Daoy (cell line): ENCODE measurements at regions not wholly inside any gene's neighbourhood (a gene's known extent, or its start where the extent isn't known, plus 50 kb on each side); places are given as distances from the start of the nearest gene placed in this dataset.

ENCODE experiments used
- DNase-seq: peaks from one replicate; pipeline ENCODE4 v3.0.0-alpha.2; 2015; ENCODE audit warnings: low read depth

GRCh38 chr21:37967036-37967435 is 50.8 kb upstream of the KCNJ6 start:
- DNase-seq = no peak

DNA sequence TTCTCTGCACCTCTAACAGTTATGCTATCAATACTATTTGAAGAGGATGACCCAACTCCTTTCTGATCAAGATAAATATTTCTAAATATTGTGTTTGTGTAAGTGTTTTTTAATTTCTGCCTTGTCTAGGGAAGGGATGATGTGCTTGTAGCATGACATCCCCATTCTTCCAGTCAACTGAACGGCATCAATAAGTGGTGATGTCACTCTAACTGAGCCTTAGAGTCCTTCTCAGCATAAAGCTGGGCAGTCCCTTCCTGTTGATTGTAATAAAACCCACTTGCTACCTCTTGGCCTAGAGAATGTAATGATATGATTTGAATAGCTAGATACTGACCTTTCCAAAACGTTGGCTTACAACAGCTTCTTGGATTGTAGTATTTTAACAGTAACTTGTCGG is 52.5 kb upstream of the KCNJ6 start:
- no peak for DNase-seq

- DNase-seq = no peak
Measured at GRCh38 chr21:37970548-37970947, 54.3 kb upstream of the KCNJ6 start.

- DNase-seq = no peak
Measured at GRCh38 chr21:37971390-37971950, 55.2 kb upstream of the KCNJ6 start.

- DNase-seq = peak; percentile 66
Measured at GRCh38 chr21:37974081-37974480, 57.8 kb upstream of the KCNJ6 start.

DNA sequence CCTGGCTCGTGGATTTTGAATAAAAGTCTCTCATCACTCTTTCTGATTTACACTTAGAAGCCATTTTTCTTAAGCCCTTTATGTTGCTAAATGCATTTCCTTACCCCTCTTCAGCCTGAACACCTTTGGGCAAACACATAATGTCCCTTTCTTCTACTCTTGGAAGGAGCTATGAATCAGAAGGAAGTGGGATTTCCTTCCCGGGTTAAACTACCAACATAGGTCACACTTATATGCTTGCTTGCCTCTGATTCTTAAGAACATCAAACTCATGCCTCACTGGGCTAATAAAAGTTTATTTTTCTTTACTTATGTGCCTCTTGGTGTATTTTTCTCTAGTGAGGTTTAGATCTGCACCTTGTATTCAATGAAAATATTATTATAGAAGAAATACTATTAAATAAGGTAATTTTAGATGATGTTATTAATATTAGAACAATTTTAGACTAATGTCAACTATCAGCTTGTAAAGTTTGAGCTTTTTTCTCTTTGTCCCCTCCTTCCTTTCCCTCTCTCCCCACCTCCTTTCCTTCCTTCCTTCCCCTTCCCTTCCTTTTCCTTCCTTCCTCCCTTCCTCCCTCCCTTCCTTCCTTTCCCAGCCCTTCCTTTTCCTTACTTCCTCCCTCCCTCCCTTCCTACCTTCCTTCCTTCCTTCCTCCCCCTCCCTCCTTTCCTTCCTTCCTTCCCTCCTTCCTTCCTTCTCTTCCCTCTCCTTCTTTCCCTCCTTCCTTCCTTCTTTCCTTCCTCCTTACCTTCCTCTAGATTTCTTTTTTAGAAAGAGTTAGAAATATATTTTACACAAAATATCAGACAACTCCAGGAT is 66.5 kb upstream of the KCNJ6 start:
- no peak for DNase-seq

DNA sequence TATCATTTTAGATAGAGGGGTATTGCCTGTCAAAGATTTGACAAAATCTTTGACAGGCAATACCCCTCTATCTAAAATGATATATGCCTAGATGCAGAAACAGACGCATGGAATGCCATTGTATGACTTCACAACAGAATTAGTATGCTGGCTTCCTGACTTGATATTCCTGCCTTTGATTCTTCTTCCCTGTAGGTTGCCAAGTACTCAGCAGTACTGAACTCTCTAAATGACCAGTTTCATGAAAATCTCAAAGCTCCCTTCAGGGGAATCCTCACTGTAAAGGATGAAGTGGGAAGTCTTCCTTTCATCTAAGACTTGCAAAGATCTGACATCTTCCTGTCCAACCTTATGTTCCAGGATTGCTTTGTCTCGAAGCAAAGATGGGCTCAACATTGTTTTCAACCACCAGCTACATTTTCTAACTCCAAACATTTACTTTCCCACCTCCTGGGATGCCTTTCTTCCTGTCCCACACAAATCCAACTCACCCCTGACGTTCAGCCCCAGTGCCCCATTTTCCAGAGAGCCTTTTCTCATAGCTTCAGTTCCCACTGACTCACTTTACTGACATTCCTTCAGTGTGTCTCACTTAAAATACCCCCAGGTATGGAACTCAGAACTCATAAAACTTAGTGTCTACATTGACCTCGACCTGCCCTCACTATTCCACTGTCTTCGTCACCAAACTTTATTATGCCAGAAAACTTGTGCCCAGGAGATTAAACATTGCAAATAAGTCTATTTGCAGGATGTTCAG is 67.3 kb upstream of the KCNJ6 start:
- peak; percentile 84 for DNase-seq

DNA sequence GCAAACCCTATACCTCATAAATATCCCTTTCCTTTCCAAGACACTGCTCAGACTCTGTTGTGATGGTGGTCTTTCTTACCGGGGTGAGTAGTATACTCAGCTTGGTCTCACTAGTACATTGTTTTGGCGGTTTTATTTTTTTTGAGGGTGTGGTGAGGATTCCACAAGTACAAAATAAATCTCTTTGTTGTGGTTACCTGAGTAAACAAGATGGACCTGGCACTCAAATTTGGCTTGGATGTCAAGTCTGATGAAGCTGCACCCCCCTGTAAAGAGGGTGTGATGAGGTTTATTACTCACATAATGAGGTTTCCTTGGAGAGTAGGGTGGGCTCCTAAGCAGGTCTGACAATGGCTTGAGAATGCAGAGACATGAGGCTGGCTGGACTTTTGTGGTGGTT is 68.2 kb upstream of the KCNJ6 start:
- peak; percentile 47 for DNase-seq

DNA sequence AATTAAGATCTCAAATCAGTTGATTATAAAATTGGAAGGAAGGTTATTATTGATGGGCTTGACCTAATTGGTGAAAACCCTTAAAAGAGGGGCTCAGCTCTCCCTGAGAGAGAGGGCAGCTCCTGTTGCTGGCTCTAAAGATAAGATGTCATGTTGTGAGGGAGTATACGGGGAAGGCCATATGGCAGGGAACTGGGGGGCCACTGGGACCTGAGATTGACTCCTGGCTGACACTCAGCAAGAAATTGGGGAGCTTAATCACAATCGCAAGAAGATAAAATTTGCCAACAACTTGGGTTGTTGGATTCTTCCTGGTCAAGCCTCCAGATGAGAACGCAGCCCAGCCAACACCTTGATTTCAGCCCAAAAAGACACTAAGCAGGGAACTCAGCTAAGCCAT is 69.7 kb upstream of the KCNJ6 start:
- no peak for DNase-seq

DNA sequence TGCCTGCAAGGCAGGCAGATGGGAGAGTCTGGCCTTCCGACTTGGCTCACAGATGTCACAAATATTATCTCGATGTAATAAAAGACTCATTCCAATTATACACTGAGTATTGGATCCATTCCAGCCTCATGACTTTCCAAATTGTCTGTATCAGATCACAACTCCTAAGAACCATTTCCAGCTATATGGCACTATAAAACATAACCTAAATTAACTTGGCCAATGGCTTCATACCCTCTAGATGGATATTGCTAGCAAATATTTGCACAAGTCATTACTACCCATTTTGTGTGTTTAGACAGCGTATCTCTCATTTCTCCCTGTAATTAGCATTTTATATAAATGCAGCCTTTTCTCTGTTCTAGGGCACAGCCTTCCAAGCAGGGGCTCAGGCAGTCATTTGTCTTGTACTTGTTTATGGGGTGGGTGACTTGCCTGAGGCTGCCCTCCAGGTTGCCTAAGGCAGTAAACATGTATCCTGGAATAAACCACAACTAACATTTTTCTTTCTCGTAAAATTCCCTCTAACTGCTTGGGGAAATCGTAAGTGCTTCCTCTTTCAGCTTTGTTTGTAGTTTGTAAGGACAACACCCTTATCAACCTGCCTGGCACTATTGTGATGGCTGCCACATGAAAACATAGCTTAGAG is 70.6 kb upstream of the KCNJ6 start:
- DNase-seq = no peak

- DNase-seq = no peak
Measured at GRCh38 chr21:37987668-37988067, 71.4 kb upstream of the KCNJ6 start.

- no peak for DNase-seq
Measured at GRCh38 chr21:37993071-37993470, 76.8 kb upstream of the KCNJ6 start.

- DNase-seq = no peak
Measured at GRCh38 chr21:37994211-37994610, 78.0 kb upstream of the KCNJ6 start.

DNA sequence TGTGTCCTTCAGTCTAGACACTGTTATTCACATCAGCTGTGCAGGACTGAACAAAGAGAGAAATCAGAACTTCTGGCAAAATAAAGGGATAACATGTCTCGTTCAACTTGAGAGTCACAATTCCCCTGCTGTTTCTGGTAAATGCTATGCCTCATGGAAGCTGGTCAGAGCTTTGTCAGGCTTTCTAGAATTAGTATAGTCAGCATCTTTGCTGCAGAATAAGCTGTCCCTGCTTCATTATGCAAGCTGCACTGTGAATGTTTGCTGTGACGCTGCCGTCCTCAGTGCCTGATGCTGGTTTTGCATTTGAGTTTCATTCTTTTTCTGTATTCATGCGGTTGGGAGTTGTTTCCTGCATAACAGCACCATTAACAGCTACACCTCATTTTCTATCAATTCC is 96.4 kb upstream of the KCNJ6 start:
- no peak for DNase-seq

DNA sequence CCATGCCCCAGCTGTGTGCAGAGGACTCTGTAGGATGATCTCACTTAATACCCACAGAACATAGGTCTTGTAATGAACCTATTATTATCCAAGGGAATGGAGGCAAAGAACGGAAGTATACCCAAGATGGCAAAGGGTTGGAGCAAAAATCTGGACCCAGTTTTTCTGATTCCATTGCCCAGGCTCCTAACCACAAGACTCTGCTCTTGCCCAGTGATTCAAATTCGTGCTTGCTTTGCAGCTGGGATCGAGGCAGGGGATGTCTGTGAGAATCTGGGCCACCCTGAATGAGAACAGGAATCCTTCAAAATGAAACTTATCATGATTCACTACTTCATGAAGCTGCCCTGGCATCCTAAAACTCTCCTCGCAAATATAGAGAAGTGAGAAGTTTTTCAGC is 97.5 kb upstream of the KCNJ6 start:
- peak; percentile 17 for DNase-seq

GRCh38 chr21:38014298-38014697 is 98.0 kb upstream of the KCNJ6 start:
- no peak for DNase-seq

GRCh38 chr21:38027901-38028498 is 111.7 kb upstream of the KCNJ6 start:
- peak; percentile 81 for DNase-seq

DNA sequence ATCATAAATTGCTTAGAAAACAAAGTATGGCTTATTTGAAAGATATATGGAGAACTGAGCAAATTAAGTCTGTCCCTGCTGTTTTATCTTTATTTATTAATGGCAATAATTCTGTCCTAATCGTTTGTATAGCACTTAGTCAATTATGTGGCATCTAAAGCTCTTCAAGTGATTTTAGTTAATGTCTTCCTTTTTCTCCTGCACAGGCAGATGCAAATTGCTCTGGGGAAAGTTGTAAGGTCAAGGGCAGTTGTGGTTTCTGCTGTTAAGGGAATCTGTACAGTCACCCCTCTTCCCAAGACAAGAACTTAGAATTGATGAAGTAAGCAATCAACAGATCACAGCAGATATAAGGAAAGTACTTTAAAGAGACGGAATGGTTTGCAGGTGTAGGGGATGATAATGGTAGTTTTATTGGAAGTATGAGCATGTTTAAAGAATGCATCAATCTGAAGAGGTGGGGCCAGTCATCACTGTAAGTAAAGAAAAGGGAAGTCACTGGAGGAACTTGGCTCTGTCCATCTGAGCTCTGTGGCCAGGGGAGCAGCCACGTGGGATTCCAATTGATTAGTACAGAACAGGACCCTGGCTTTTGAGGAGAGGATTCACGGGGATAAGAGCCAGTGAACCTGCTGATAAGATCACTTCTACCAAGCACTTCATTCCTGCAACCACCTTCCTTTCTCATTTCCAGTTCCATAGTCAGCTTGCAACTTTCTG is 116.0 kb upstream of the KCNJ6 start:
- no peak for DNase-seq

- no peak for DNase-seq
Measured at GRCh38 chr21:38036016-38036415, 119.8 kb upstream of the KCNJ6 start.

- peak; percentile 52 for DNase-seq
Measured at GRCh38 chr21:38037416-38037815, 121.2 kb upstream of the KCNJ6 start.

DNA sequence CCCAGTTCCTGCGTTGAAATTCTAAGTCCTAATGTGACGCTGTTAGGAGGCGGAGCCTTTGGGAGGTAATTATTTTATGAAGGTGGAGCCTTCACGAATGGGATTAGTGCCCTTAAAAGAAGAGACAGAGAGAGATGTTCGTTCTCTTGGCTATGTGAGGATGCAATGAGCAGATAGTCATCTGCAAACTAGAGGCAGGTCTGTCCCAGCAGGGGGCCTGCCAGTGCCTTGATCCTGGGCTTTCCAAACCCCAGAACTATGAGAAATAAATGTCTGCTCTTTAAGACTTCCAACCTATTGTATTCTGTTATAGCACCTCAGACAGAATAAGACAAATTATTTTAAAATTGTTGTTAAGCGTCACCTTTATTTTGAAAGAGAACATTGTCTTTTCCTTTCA is 123.1 kb upstream of the KCNJ6 start:
- DNase-seq = no peak
